Nephron (organoid): ENCODE measurements at regions not wholly inside any gene's neighbourhood (a gene's known extent, or its start where the extent isn't known, plus 50 kb on each side); places are given as distances from the start of the nearest gene placed in this dataset.

ENCODE experiments used
- H3K27ac Mint-ChIP-seq, 3 experiments: 2 replicates each; pipeline ENCODE4 v1.8.0; 2020; ENCODE audit warnings: mixed read lengths in 3 of 3, mild to moderate bottlenecking in 2 of 3, moderate library complexity in 1 of 3
- H3K27me3 Mint-ChIP-seq: 2 replicates; pipeline ENCODE4 v1.8.0; 2021; ENCODE audit warnings: low read depth, mild to moderate bottlenecking, moderate library complexity, mixed read lengths
- H3K36me3 Mint-ChIP-seq: 2 replicates; pipeline ENCODE4 v1.8.0; 2020; ENCODE audit warnings: low read depth, mixed read lengths
- H3K4me1 Mint-ChIP-seq: 2 replicates; pipeline ENCODE4 v1.8.0; 2020; ENCODE audit warnings: mixed read lengths
- H3K4me3 Mint-ChIP-seq, 3 experiments: 2 replicates each; pipeline ENCODE4 v1.8.0; 2020; ENCODE audit warnings: mild to moderate bottlenecking in 3 of 3, mixed read lengths in 3 of 3, moderate library complexity in 2 of 3
- H3K9me3 Mint-ChIP-seq: 2 replicates; pipeline ENCODE4 v1.8.0; 2020; ENCODE audit warnings: mixed read lengths
- CTCF ChIP-seq, 3 experiments: fragments of 200-600 bp; sonication (generic); IDR thresholded peaks; one replicate each; pipeline ENCODE4 v1.5.0; 2021; ENCODE audit warnings: antibody characterized with exemption in 3 of 3; ENCODE audit not compliant: unreplicated experiment in 3 of 3

GRCh38 chr5:3348576-3349535 lies 246.8 kb upstream of the IRX1 start:
- Mint-ChIP-seq H3K27ac (no peak overlapping the region), H3K27me3 (peaks cover 41% of the 10 kb centered on the region), H3K4me3 (no peak overlapping the region), H3K9me3 (peaks cover 3% of the 10 kb centered on the region), H3K36me3 (no peaks in the 10 kb centered on the region), H3K4me1 (no peaks in the 10 kb centered on the region)
- no peak for TF ChIP-seq CTCF (IDR thresholded peaks at IDR 0.05; ENCODE audit: unreplicated experiment in 3 of 3)

- H3K27me3 Mint-ChIP-seq = peaks cover 42% of the 10 kb centered on the region
- H3K36me3 Mint-ChIP-seq = no peaks in the 10 kb centered on the region
- H3K9me3 Mint-ChIP-seq = peaks cover 3% of the 10 kb centered on the region
- no peak overlapping the region for H3K4me3 Mint-ChIP-seq
- H3K4me1 Mint-ChIP-seq = no peaks in the 10 kb centered on the region
- no peak for TF ChIP-seq CTCF (IDR thresholded peaks at IDR 0.05; ENCODE audit: unreplicated experiment in 3 of 3)
- H3K27ac Mint-ChIP-seq = no peak overlapping the region
Measured at GRCh38 chr5:3347741-3348140, 247.9 kb upstream of the IRX1 start.

DNA sequence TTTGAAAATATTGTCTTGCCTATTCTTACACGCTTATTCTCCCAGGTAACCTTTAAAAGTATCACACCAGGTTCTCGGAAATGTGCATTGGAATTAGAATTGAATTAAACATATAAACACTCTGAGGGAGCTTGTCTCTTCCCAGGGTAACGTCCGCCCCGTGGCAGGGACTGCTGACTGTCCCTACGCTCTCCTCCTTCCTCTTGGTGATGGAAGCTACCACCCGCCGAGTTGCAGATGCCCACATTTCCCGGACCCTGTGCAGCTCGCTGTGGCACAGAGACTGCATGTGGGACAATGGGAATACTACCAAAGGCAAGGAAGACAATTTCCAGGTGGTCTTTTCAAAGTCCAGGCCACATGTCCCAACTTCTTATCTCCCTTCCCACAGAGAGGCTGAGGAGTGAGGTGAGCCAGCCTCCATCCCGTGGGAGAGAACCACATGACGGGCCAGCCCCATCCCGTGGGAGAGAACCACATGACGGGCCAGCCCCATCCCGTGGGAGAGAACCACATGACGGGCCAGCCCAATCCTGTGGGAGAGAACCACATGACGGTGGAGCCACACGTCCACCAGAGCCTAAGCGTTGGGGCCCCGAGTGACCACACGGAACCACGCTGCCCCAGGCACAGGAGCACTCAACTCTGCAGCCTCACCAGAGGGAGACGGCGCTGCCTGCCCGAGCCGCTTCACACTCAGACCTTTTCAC lies 249.4 kb upstream of the IRX1 start:
- no peaks in the 10 kb centered on the region for H3K36me3 Mint-ChIP-seq
- TF ChIP-seq CTCF (IDR thresholded peaks at IDR 0.05; ENCODE audit: unreplicated experiment in 3 of 3) = no peak
- H3K4me1 Mint-ChIP-seq = no peaks in the 10 kb centered on the region
- no peak overlapping the region for H3K4me3 Mint-ChIP-seq
- peaks cover 36% of the 10 kb centered on the region for H3K27me3 Mint-ChIP-seq
- H3K9me3 Mint-ChIP-seq = peaks cover 3% of the 10 kb centered on the region
- no peak overlapping the region for H3K27ac Mint-ChIP-seq

- Mint-ChIP-seq H3K4me1 (no peaks in the 10 kb centered on the region), H3K27ac (no peak overlapping the region), H3K4me3 (no peak overlapping the region), H3K9me3 (peaks cover 3% of the 10 kb centered on the region), H3K36me3 (no peaks in the 10 kb centered on the region), H3K27me3 (peaks cover 39% of the 10 kb centered on the region)
- no peak for TF ChIP-seq CTCF (IDR thresholded peaks at IDR 0.05; ENCODE audit: unreplicated experiment in 3 of 3)
Measured at GRCh38 chr5:3345195-3345594, 250.4 kb upstream of the IRX1 start.

- Mint-ChIP-seq H3K36me3 (no peaks in the 10 kb centered on the region), H3K27ac (no peak overlapping the region), H3K4me1 (no peaks in the 10 kb centered on the region), H3K9me3 (no peaks in the 10 kb centered on the region), H3K4me3 (no peak overlapping the region), H3K27me3 (peaks cover 44% of the 10 kb centered on the region)
- TF ChIP-seq CTCF (IDR thresholded peaks at IDR 0.05; ENCODE audit: unreplicated experiment in 3 of 3) = no peak
Measured at GRCh38 chr5:3344671-3345070, 251.0 kb upstream of the IRX1 start.
